ENCODE measurements at regions not wholly inside any gene's neighbourhood (a gene's known extent, or its start where the extent isn't known, plus 50 kb on each side); places are given as distances from the start of the nearest gene placed in this dataset.
"Not testable (repeated sequence)": the region's sequence is repeated elsewhere in the genome, so short reads cannot be mapped to it uniquely, and the experiment has no call there.

DNA sequence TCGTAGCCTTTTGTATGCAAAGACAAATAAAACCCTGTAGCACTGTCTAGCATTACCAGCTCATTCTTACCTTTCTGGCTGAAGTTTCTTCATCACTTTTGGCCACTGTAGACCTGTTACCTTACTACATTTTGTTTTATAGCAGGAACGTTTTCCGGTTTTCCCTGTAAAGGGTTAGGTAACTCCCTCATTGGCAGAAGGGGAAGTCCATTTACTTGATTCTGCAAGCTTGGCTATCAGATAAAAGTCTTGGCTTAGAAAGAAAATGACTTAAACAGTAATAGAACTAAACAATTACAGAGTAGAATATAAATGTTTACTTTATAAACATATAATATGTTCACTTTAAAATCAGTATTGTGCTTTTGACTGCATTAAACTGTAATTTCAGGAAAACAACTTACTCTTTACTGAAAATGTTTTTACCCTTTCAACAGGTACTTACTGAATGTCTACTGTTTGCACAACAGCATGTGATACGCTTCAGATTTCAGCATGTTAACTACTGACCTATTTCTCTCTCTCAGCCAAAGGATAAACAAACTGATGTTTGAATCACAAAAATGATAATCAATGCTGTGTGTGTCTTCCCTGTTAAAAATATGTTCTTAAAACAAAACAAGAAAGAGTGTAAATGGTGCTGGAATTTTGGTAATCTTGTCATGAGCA lies 67.1 kb downstream of the OTUD1 start:
- Mint-ChIP-seq H3K36me3 (ENCODE audit: low read depth) (no peaks in the 10 kb centered on the region), H3K4me1 (no peaks in the 10 kb centered on the region), H3K4me3 (no peak overlapping the region), H3K9me3 (peaks cover 9% of the 10 kb centered on the region), H3K27ac (no peak overlapping the region), H3K27me3 (ENCODE audit: insufficient read depth) (no peaks in the 10 kb centered on the region)
- H3K4me3 ChIP-seq (ENCODE audit: low read length): no peak overlapping the region
- TF ChIP-seq, protein P1, sequence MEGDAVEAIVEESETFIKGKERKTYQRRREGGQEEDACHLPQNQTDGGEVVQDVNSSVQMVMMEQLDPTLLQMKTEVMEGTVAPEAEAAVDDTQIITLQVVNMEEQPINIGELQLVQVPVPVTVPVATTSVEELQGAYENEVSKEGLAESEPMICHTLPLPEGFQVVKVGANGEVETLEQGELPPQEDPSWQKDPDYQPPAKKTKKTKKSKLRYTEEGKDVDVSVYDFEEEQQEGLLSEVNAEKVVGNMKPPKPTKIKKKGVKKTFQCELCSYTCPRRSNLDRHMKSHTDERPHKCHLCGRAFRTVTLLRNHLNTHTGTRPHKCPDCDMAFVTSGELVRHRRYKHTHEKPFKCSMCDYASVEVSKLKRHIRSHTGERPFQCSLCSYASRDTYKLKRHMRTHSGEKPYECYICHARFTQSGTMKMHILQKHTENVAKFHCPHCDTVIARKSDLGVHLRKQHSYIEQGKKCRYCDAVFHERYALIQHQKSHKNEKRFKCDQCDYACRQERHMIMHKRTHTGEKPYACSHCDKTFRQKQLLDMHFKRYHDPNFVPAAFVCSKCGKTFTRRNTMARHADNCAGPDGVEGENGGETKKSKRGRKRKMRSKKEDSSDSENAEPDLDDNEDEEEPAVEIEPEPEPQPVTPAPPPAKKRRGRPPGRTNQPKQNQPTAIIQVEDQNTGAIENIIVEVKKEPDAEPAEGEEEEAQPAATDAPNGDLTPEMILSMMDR (conservative IDR thresholded peaks at IDR 0.05): no peak
- no peak for DNase-seq
- H3K27me3 ChIP-seq (ENCODE audit: control insufficient read depth, insufficient read depth, low read length, poor library complexity, severe bottlenecking): no peaks in the 10 kb centered on the region
- no peak overlapping the region for H3K27ac ChIP-seq (ENCODE audit: low read depth, low read length)
- H3K4me1 ChIP-seq (ENCODE audit: control insufficient read depth, insufficient read depth, low read length): no peaks in the 10 kb centered on the region
- no peaks in the 10 kb centered on the region for H3K36me3 ChIP-seq (ENCODE audit: control insufficient read depth, insufficient read depth, low read length)
- 84 to 90% methylated on average over 2 to 4 of the region's 4 CpGs for WGBS, 2 experiments (ENCODE audit: insufficient coverage in 1 of 2, insufficient read length in 1 of 2)
- H3K9ac ChIP-seq (ENCODE audit: extremely low read depth, low read length, poor library complexity, severe bottlenecking): no peak overlapping the region
- H3K9me3 ChIP-seq (ENCODE audit: control insufficient read depth, low read length): no peaks in the 10 kb centered on the region

DNA sequence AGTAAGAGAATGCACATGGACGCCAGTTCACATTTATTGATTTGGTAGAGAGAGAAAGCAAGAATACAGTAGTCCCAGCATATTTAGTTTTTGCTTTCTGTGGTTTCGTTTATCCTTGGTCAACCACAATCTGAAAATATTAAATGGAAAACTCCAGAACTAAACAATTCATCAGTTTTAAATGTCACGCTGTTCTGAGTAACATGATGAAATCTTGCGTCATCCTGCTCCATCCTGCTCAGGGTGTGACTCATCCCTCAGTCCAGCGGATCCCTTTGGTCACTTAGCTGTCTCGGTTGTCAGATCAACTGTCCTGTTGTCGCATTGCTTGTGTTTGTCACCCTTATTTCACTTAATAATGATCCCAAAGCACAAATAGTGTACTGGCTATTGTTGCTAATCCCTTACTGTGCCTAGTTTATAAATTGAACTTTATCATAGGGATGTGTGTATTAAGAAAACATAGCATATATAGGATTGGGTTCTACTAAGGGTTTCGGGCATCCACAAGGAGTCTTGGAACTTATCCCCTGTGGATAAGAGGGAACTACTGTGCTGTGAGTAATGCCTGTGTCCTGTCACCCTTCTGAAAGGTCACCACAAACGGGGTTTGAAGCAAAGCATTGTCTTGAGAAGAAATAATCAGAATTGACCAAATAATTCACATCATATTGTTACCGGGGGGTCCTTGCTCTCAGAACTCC lies 73.6 kb downstream of the OTUD1 start:
- H3K4me3 Mint-ChIP-seq: no peak overlapping the region
- Histone ChIP-seq H3K36me3 (ENCODE audit: control insufficient read depth, insufficient read depth, low read length) (no peaks in the 10 kb centered on the region), H3K4me3 (ENCODE audit: low read length) (no peak overlapping the region), H3K9ac (ENCODE audit: extremely low read depth, low read length, poor library complexity, severe bottlenecking) (no peak overlapping the region), H3K4me1 (ENCODE audit: control insufficient read depth, insufficient read depth, low read length) (no peaks in the 10 kb centered on the region), H3K9me3 (ENCODE audit: control insufficient read depth, low read length) (no peaks in the 10 kb centered on the region), H3K27ac (ENCODE audit: low read depth, low read length) (no peak overlapping the region), H3K27me3 (ENCODE audit: control insufficient read depth, insufficient read depth, low read length, poor library complexity, severe bottlenecking) (no peaks in the 10 kb centered on the region)
- TF ChIP-seq, protein P1 (conservative IDR thresholded peaks at IDR 0.05): no peak
- peaks cover 33% of the 10 kb centered on the region for H3K9me3 Mint-ChIP-seq
- DNase-seq: no peak
- no peaks in the 10 kb centered on the region for H3K36me3 Mint-ChIP-seq (ENCODE audit: low read depth)
- H3K27me3 Mint-ChIP-seq (ENCODE audit: insufficient read depth): no peaks in the 10 kb centered on the region
- no peak overlapping the region for H3K27ac Mint-ChIP-seq
- no peaks in the 10 kb centered on the region for H3K4me1 Mint-ChIP-seq
- WGBS, 2 experiments (ENCODE audit: insufficient coverage in 1 of 2, insufficient read length in 1 of 2): 89 to 91% methylated on average over 8 to 10 of the region's 10 CpGs

DNA sequence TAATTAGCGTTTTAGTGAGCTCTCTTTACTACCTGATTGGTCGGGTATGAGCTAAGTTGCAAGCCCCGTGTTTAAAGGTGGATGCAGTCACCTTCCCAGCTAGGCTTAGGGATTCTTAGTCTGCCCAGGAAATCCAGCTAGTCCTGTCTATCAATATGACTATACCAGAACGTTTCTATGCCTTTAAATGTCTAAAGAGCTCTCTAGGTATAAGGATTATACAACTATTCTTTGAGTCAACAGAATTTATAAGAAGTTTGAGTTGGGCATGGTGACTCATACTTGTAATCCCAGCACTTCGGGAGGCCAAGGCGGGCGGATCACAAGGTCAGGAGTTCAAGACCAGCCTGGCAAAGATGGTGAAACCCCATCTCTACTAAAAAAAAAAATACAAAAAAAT lies 74.7 kb downstream of the OTUD1 start:
- WGBS, 2 experiments (ENCODE audit: insufficient coverage in 1 of 2, insufficient read length in 1 of 2): 91 to 92% methylated on average over 6 to 7 of the region's 7 CpGs
- not testable (repeated sequence) for H3K36me3 ChIP-seq (ENCODE audit: control insufficient read depth, insufficient read depth, low read length); H3K4me3 Mint-ChIP-seq; H3K4me3 ChIP-seq (ENCODE audit: low read length); H3K27ac Mint-ChIP-seq; H3K27ac ChIP-seq (ENCODE audit: low read depth, low read length); H3K9ac ChIP-seq (ENCODE audit: extremely low read depth, low read length, poor library complexity, severe bottlenecking); H3K9me3 ChIP-seq (ENCODE audit: control insufficient read depth, low read length); H3K4me1 ChIP-seq (ENCODE audit: control insufficient read depth, insufficient read depth, low read length); H3K27me3 Mint-ChIP-seq (ENCODE audit: insufficient read depth); DNase-seq; H3K4me1 Mint-ChIP-seq; H3K36me3 Mint-ChIP-seq (ENCODE audit: low read depth); H3K27me3 ChIP-seq (ENCODE audit: control insufficient read depth, insufficient read depth, low read length, poor library complexity, severe bottlenecking)
- H3K9me3 Mint-ChIP-seq: peaks cover 33% of the 10 kb centered on the region

All from endodermal cell (in vitro differentiated cells).